Skeletal muscle tissue (tissue), 3 donors: ENCODE measurements at regions not wholly inside any gene's neighbourhood (a gene's known extent, or its start where the extent isn't known, plus 50 kb on each side); places are given as distances from the start of the nearest gene placed in this dataset.

Experiments
- H3K27ac ChIP-seq: one replicate; pipeline ENCODE4 v1.7.0; 2013; ENCODE audit warnings: mild to moderate bottlenecking, low read depth, low read length, inconsistent platforms
- H3K27me3 ChIP-seq, 3 donors: one replicate each; pipeline ENCODE4 v1.7.0; 2013; ENCODE audit warnings: low read length in 3 of 3; ENCODE audit not compliant: control insufficient read depth in 3 of 3, insufficient read depth in 3 of 3
- H3K36me3 ChIP-seq, 3 donors: one replicate each; pipeline ENCODE4 v1.7.0; 2013; ENCODE audit warnings: low read length in 3 of 3; ENCODE audit not compliant: control insufficient read depth in 3 of 3, insufficient read depth in 3 of 3
- H3K4me1 ChIP-seq, 3 donors: one replicate each; pipeline ENCODE4 v1.7.0; 2013; ENCODE audit warnings: low read length in 3 of 3, mild to moderate bottlenecking in 3 of 3; ENCODE audit not compliant: control insufficient read depth in 3 of 3, insufficient read depth in 3 of 3
- H3K4me3 ChIP-seq, 3 donors: one replicate each; pipeline ENCODE4 v1.7.0; 2013; ENCODE audit warnings: low read length in 3 of 3
- H3K9ac ChIP-seq, 3 donors: one replicate each; pipeline ENCODE4 v1.7.0; 2013; ENCODE audit warnings: low read length in 3 of 3, mild to moderate bottlenecking in 3 of 3, moderate library complexity in 2 of 3, low read depth in 1 of 3
- H3K9me3 ChIP-seq, 3 donors: one replicate each; pipeline ENCODE4 v1.7.0; 2013; ENCODE audit warnings: low read length in 3 of 3; ENCODE audit not compliant: control insufficient read depth in 3 of 3
- donor health status: Osteomylitis.

GRCh38 chr7:16106300-16106699 lies 315.0 kb downstream of the CRPPA start:
- Histone ChIP-seq H3K4me3 (no peak overlapping the region), H3K9me3 (peaks cover 7 to 13% (median 12%) of the 10 kb centered on the region in 3 donors), H3K27ac (no peak overlapping the region), H3K4me1 (no peaks in the 10 kb centered on the region), H3K27me3 (no peaks in the 10 kb centered on the region), H3K9ac (no peak overlapping the region), H3K36me3 (no peaks in the 10 kb centered on the region)

GRCh38 chr7:16099302-16099849 lies 322.0 kb downstream of the CRPPA start:
- no peaks in the 10 kb centered on the region for H3K4me1 ChIP-seq
- no peak overlapping the region for H3K27ac ChIP-seq
- no peak overlapping the region for H3K4me3 ChIP-seq
- no peak overlapping the region for H3K9ac ChIP-seq
- no peaks in the 10 kb centered on the region for H3K36me3 ChIP-seq
- H3K27me3 ChIP-seq = no peaks in the 10 kb centered on the region
- H3K9me3 ChIP-seq = no peaks in the 10 kb centered on the region

- no peak overlapping the region for H3K4me3 ChIP-seq
- no peaks in the 10 kb centered on the region for H3K36me3 ChIP-seq
- H3K4me1 ChIP-seq = no peaks in the 10 kb centered on the region
- H3K27me3 ChIP-seq = no peaks in the 10 kb centered on the region
- H3K27ac ChIP-seq = no peak overlapping the region
- H3K9me3 ChIP-seq = no peaks in the 10 kb centered on the region
- H3K9ac ChIP-seq = no peak overlapping the region
Observed at GRCh38 chr7:16098585-16099179, 322.7 kb downstream of the CRPPA start.

GRCh38 chr7:16098058-16098457 lies 323.3 kb downstream of the CRPPA start:
- Histone ChIP-seq H3K36me3 (no peaks in the 10 kb centered on the region), H3K27ac (no peak overlapping the region), H3K27me3 (no peaks in the 10 kb centered on the region), H3K4me1 (no peaks in the 10 kb centered on the region), H3K9me3 (no peaks in the 10 kb centered on the region), H3K4me3 (no peak overlapping the region), H3K9ac (no peak overlapping the region)

GRCh38 chr7:16095171-16095950 lies 326.0 kb downstream of the CRPPA start:
- no peak overlapping the region for H3K9ac ChIP-seq
- H3K4me1 ChIP-seq = no peaks in the 10 kb centered on the region
- no peak overlapping the region for H3K4me3 ChIP-seq
- no peak overlapping the region for H3K27ac ChIP-seq
- H3K27me3 ChIP-seq = no peaks in the 10 kb centered on the region
- H3K36me3 ChIP-seq = no peaks in the 10 kb centered on the region
- no peaks in the 10 kb centered on the region for H3K9me3 ChIP-seq

GRCh38 chr7:16094651-16095050 lies 326.7 kb downstream of the CRPPA start:
- no peak overlapping the region for H3K4me3 ChIP-seq
- no peaks in the 10 kb centered on the region for H3K9me3 ChIP-seq
- no peak overlapping the region for H3K27ac ChIP-seq
- H3K27me3 ChIP-seq = no peaks in the 10 kb centered on the region
- no peaks in the 10 kb centered on the region for H3K36me3 ChIP-seq
- H3K9ac ChIP-seq = no peak overlapping the region
- no peaks in the 10 kb centered on the region for H3K4me1 ChIP-seq

- Histone ChIP-seq H3K9me3 (no peaks in the 10 kb centered on the region), H3K4me1 (no peaks in the 10 kb centered on the region), H3K36me3 (no peaks in the 10 kb centered on the region), H3K4me3 (no peak overlapping the region), H3K27me3 (no peaks in the 10 kb centered on the region), H3K9ac (no peak overlapping the region), H3K27ac (no peak overlapping the region)
Observed at GRCh38 chr7:16092711-16093110, 328.6 kb downstream of the CRPPA start.

GRCh38 chr7:16091701-16092310 lies 329.5 kb downstream of the CRPPA start:
- Histone ChIP-seq H3K4me1 (no peaks in the 10 kb centered on the region), H3K9me3 (no peaks in the 10 kb centered on the region), H3K36me3 (no peaks in the 10 kb centered on the region), H3K27me3 (no peaks in the 10 kb centered on the region), H3K4me3 (no peak overlapping the region), H3K9ac (no peak overlapping the region), H3K27ac (no peak overlapping the region)

GRCh38 chr7:16089801-16090200 lies 331.5 kb downstream of the CRPPA start:
- H3K4me3 ChIP-seq = no peak overlapping the region
- H3K9me3 ChIP-seq = no peaks in the 10 kb centered on the region
- H3K36me3 ChIP-seq = no peaks in the 10 kb centered on the region
- no peaks in the 10 kb centered on the region for H3K4me1 ChIP-seq
- no peak overlapping the region for H3K27ac ChIP-seq
- no peak overlapping the region for H3K9ac ChIP-seq
- H3K27me3 ChIP-seq = no peaks in the 10 kb centered on the region

GRCh38 chr7:16089191-16089590 lies 332.1 kb downstream of the CRPPA start:
- Histone ChIP-seq H3K9me3 (no peaks in the 10 kb centered on the region), H3K4me3 (no peak overlapping the region), H3K27ac (no peak overlapping the region), H3K9ac (no peak overlapping the region), H3K27me3 (no peaks in the 10 kb centered on the region), H3K4me1 (no peaks in the 10 kb centered on the region), H3K36me3 (no peaks in the 10 kb centered on the region)
